Umbilical cord (tissue), 1 donor: ENCODE measurements at regions not wholly inside any gene's neighbourhood (a gene's known extent, or its start where the extent isn't known, plus 50 kb on each side); places are given as distances from the start of the nearest gene placed in this dataset.

Experiments
- DNase-seq: peaks from one replicate; pipeline ENCODE4 v3.0.0-alpha.2; 2015; ENCODE audit warnings: low spot score

DNA sequence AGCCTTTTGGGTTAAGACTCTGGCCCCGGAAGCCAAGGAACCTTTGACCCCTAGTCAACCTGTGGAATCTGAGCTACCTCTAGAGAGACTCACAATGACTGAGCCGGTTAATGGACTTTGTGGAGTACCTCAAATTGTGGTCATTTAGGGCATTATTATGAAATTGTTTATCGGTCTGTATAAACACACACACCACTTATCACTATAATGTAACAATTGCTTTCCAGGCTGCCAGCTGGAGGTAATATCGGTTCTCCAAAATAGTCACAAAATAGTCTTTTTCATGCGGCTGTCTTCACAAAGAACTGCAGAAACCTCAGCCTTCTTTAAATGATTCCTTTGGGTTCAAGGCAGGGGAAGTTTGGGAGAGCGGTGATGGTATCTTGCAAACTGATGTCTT, 144.2 kb downstream of the DACT1 start:
- DNase-seq, result no peak

DNA sequence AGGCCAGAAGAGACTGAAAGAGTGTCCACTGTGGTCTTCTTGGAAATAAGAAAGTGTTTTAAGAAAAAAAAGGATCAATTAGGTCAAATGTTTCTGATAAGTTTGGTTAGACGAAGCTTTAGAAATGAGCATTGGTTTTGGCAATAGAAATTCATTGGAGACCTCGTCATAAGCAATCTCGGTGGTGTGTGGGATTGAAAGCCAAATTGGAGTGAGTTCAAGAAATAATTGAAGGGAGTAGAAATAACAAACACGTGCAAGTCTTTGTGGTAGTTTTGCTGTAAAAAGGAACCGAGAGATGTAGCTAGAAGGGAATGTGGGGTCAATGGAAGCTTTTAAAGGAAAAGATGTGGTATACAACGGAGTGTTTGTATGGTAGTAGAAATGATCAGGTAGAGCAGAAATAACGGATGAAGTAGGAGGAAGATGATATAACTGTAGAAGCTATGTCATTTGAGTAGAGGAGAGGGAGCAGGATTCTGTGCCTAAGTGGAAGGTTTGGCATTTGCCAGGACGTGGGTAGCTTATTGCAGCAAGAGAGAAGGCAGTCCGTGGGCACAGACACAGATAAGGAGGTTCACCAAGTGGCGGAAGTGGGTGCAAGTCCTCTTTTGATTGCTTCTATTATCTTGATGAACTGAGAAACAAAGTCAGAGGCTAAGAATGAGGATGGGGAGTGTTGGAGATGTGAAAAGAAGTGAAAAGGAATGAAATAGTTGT, 146.2 kb downstream of the DACT1 start:
- DNase-seq, result no peak

DNA sequence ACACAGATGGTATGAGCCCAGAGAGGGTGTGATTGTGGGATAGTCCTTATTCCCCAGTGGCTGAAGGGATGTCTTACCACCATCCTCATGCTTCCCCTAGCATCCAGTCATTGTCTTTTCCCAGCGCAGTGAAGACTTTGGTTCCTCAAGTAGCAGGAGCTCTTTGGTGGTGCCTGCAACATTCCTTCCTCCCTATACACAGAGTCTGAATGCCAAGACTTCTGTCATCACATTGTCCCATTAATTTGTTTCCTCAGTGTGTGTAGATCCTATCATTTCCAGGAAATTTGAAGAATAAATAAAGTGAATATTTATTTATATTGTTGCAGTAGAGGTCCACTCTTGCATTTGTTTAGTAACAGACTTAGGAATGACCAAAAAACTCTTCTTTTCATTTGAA, 147.2 kb downstream of the DACT1 start:
- no peak for DNase-seq

- peak; percentile 67 for DNase-seq
Observed at GRCh38 chr14:58785701-58786100, 147.9 kb downstream of the DACT1 start.

GRCh38 chr14:58787592-58787991, 149.8 kb downstream of the DACT1 start:
- DNase-seq, result peak; percentile 54

DNA sequence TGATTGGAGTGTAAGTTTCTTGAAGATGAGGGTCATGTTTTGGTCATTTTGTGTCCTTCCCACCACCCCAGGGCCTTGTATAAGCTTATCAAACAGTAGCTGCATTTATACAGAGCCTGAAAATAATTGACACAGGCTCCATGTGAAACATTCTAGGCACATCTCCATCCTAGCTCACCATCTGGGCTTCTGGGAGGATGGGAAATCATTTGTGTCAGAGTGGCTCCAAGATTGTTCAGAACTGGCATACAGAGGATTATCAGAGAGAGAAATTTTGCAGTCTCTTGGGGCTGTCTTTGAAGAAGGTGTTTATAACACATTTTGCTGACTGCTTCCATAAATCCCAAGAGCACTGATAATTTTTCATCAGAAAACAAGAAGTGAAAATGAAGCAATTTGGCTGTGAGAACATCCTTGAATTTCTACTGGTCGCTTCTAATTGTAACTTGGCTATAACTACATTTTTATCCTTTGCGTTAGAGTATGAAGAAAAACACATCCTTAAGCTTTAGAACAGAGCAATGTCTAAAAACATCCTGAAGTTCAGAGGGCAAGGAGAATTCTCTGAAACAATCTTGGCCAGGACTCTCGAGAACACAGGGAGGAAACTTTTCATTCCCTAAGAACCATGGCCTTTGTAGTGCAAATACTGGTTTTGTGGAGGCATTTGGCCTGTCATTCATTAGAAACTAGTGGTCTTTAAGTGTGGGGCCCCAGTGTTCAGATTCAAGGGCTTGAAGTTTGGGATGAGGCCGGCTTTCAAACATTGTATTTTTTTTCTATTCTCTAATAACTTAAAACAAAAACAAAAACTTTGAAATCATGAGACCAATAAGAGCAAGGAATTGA, 151.1 kb downstream of the DACT1 start:
- no peak for DNase-seq

DNA sequence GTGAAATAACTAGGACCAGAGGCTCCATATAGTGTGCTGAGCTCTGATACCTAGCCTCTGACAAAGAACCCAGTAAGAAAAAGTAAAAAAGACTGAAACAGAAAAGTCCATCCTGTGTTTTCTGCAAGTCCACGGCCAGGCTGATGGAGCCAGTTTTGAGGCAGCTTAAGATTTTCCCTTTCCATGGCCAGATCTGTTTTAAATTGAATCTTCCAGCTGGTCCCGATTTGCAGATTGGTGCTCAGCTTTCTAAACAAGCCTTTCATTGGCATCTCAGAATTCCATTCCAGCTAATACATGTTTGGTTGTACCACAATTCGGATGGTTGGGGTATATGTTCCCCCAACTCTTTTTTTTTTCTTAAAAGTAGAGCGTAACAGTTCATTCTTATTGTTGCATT, 152.0 kb downstream of the DACT1 start:
- no peak for DNase-seq

DNA sequence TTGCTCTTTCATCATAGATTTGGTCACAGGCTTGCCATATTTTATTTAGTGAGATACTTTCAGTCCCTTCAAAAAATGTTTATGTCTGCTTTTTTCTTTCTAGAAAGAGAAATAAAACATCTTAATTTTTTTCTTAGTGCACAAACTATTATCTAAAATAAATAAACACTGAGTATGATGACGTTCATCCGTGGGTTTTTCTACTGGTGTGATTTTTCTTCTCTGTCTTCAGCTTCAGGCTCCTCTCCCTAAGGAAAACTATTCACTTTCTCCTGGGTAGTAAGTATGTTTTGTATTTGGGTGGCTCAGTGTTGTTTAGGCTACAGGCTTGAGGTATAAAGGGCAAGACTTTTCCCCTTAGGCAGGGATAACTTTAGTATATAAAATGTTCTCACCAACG, 154.7 kb downstream of the DACT1 start:
- no peak for DNase-seq

- peak; percentile 87 for DNase-seq
Observed at GRCh38 chr14:58793131-58793740, 155.5 kb downstream of the DACT1 start.

- DNase-seq, result no peak
Observed at GRCh38 chr14:58794993-58795762, 157.4 kb downstream of the DACT1 start.

DNA sequence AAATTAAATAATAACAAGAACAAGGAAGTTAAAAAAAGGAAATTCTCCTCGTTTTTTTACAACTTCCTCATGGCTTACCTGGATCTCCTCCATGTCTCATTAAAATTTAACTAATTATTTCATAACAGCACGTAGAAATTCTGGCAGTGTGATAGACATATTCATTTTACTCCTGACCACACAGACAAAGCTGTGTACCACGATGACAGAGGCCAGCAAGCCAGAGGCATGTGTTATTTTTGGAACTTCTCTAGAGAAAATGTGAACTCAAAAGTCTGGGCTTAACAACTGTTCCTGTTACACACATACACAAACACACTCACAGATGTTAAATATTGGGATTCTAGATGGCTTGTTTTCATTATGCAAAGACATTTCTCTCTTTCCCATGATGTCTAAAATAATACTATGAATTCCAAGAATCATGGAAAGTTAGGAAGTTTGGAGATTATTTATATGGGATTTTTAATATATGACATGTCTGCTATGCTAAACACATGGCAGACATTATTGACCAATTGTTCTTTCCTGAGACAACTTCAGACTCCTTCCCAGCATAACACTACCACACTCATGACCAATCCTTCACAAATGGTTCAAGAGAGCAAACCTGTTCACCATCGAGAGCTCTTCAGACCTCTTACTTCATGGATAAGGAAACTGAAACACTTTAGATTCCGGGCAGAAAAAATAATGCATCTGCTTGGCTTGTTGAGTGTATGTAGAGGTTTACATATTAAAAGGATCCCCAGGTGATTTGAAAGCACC, 158.7 kb downstream of the DACT1 start:
- DNase-seq, result no peak

GRCh38 chr14:58797010-58797429, 159.3 kb downstream of the DACT1 start:
- no peak for DNase-seq

DNA sequence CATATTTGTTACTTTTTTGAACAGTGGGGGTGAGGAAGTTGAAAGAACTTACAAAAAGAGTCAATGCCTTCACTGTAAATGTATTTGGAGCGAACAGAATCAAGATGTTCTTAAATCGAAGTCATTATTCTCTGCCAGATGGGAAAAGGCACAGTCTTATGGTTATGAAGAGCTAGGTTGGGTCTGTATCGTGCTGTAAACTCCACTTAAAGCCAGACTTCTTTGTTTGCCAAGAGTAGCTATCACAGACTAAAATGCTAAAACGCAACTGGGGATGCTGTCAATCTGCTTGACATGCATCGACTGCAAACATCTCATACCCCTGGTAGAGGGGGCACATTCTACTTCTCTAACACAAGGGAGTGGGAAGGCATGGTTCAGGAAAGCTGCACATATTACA, 160.4 kb downstream of the DACT1 start:
- no peak for DNase-seq

GRCh38 chr14:58801086-58801485, 163.3 kb downstream of the DACT1 start:
- no peak for DNase-seq

DNA sequence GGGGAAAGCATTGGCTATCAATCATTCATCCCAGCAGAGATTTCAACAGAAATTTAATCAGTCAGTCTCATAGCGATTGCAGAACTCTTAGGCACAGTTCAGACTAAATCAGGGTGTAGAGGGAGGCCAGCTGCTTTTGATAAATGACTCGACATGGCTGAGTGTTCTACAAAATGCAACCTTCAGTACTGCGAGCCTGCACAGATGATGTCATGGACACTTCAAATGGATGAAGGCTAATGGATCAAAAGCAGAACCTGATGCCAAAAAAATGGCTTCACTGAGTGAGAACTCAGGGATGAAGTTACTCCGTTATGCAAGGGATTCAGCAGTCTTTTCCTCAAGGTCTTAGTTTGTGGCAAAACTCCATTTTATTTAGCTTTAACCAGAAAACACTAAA, 167.3 kb downstream of the DACT1 start:
- peak; percentile 83 for DNase-seq

DNA sequence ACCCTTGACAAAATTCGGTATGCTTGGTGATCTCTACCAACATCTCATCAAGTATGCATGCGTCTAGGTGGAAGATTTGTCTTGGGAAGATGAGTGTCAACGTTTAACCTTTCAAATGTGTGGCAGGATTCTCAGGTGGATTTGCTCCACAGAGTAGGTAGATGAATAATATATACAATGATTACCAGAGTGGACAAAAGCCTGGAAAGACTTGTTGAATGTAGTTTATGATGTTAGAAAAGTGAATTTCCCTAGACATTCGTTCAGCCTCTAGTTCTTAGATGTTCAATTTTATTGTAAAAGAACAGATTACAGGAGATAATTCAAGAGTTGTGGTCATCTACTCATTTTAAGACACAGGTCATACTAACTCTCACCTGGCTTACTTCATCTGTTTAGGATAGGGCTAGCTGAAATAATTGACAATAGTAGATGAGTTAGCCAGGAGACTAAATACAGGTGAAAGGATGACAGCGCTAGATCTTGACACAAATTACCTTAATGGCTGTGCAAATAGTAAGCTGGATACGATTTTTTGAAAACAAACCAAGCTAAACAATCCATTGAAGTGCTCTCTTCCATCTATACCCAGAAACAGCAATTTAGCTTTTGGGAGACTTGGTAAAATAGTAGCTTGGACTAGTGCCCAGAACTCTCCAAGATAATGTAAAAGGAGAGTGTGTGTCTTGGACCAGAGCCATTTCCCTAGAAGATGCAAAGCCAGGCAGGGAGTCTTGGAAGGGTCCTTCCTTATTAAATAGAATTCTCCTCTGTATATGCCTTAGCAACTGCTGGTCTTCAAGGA, 168.0 kb downstream of the DACT1 start:
- DNase-seq, result peak; percentile 86

DNA sequence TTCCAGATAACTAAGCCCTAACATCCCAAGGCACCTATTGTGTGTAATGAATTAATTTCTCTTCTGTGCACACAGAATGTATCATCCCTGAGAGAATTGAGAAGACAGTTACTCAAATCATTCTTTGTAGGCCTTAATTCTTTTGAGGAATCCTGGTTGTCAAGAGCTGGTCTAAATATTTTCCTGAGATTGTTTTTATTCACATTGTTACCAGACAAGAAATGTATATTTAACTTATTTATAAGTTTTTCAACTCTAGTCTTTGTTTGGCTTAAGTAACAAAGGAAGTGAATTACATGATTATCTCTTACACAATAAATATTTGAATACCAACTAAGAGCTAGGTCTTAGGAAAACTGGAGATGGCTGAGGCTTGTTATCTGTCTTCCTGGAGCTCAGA, 169.4 kb downstream of the DACT1 start:
- DNase-seq, result no peak

GRCh38 chr14:58808828-58809227, 171.1 kb downstream of the DACT1 start:
- DNase-seq, result peak; percentile 37

DNA sequence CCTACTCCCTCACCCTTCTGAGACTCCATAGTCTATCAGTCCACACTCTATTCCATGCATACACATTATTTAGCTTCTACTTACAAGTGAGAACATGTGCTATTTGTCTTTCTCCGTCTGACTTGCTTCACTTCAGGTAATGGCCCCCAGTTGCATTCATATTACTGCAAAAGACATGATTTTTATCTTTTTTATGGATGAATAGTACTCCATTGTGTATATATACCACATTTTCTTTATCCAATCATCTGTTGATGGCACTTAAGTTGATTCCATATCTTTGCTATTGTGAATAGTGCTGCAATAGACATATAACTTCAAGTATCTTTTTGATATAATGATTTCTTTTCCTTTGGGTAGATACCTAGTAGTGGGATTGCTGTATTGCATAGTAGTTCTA, 171.8 kb downstream of the DACT1 start:
- no peak for DNase-seq
